EL (cell line): ENCODE measurements at regions not wholly inside any gene's neighbourhood (a gene's known extent, or its start where the extent isn't known, plus 50 kb on each side); places are given as distances from the start of the nearest gene placed in this dataset.
"Not testable (repeated sequence)": the region's sequence is repeated elsewhere in the genome, so short reads cannot be mapped to it uniquely, and the experiment has no call there.

Experiments used
- DNase-seq: peaks from one replicate; pipeline ENCODE4 v3.0.0-alpha.2; 2016

GRCh38 chr14:28949503-28949902, 182.9 kb downstream of the FOXG1 start:
- DNase-seq, result no peak

- DNase-seq, result no peak
Observed at GRCh38 chr14:28952161-28952560, 185.6 kb downstream of the FOXG1 start.

- no peak for DNase-seq
Observed at GRCh38 chr14:28952666-28953065, 186.1 kb downstream of the FOXG1 start.

- no peak for DNase-seq
Observed at GRCh38 chr14:28953973-28954372, 187.4 kb downstream of the FOXG1 start.

- no peak for DNase-seq
Observed at GRCh38 chr14:28966416-28967233, 200.0 kb downstream of the FOXG1 start.

GRCh38 chr14:28975084-28975483, 208.5 kb downstream of the FOXG1 start:
- DNase-seq, result no peak

GRCh38 chr14:28982228-28982627, 215.6 kb downstream of the FOXG1 start:
- DNase-seq, result no peak

GRCh38 chr14:28983279-28983678, 216.7 kb downstream of the FOXG1 start:
- DNase-seq, result no peak

GRCh38 chr14:28987516-28987915, 220.9 kb downstream of the FOXG1 start:
- peak; percentile 0 for DNase-seq

- DNase-seq, result not testable (repeated sequence)
Observed at GRCh38 chr14:28997196-28997595, 230.6 kb downstream of the FOXG1 start.

GRCh38 chr14:28999656-29000055, 233.1 kb downstream of the FOXG1 start:
- DNase-seq, result no peak

GRCh38 chr14:29005647-29006046, 239.1 kb downstream of the FOXG1 start:
- DNase-seq, result no peak

- DNase-seq, result no peak
Observed at GRCh38 chr14:29007990-29008389, 241.4 kb downstream of the FOXG1 start.

- peak; percentile 49 for DNase-seq
Observed at GRCh38 chr14:29016050-29016900, 249.7 kb downstream of the FOXG1 start.

- DNase-seq, result not testable (repeated sequence)
Observed at GRCh38 chr14:29023505-29023904, 256.9 kb downstream of the FOXG1 start.

GRCh38 chr14:29027441-29027840, 260.9 kb downstream of the FOXG1 start:
- DNase-seq, result not testable (repeated sequence)

GRCh38 chr14:29027941-29028705, 261.5 kb downstream of the FOXG1 start:
- DNase-seq, result not testable (repeated sequence)

GRCh38 chr14:29028973-29029582, 262.5 kb downstream of the FOXG1 start:
- DNase-seq, result peak; percentile 49

GRCh38 chr14:29030121-29030520, 263.5 kb downstream of the FOXG1 start:
- no peak for DNase-seq

GRCh38 chr14:29030970-29031369, 264.4 kb downstream of the FOXG1 start:
- DNase-seq, result no peak

- no peak for DNase-seq
Observed at GRCh38 chr14:29035134-29035533, 268.5 kb downstream of the FOXG1 start.

GRCh38 chr14:29037411-29037810, 270.8 kb downstream of the FOXG1 start:
- DNase-seq, result peak; percentile 59

GRCh38 chr14:29039171-29039570, 272.6 kb downstream of the FOXG1 start:
- DNase-seq, result peak; percentile 29
